ENCODE measurements at regions not wholly inside any gene's neighbourhood (a gene's known extent, or its start where the extent isn't known, plus 50 kb on each side); places are given as distances from the start of the nearest gene placed in this dataset.

GRCh38 chr2:222039821-222040220 is 259.0 kb downstream of the PAX3 start:
- TF ChIP-seq, protein P1, sequence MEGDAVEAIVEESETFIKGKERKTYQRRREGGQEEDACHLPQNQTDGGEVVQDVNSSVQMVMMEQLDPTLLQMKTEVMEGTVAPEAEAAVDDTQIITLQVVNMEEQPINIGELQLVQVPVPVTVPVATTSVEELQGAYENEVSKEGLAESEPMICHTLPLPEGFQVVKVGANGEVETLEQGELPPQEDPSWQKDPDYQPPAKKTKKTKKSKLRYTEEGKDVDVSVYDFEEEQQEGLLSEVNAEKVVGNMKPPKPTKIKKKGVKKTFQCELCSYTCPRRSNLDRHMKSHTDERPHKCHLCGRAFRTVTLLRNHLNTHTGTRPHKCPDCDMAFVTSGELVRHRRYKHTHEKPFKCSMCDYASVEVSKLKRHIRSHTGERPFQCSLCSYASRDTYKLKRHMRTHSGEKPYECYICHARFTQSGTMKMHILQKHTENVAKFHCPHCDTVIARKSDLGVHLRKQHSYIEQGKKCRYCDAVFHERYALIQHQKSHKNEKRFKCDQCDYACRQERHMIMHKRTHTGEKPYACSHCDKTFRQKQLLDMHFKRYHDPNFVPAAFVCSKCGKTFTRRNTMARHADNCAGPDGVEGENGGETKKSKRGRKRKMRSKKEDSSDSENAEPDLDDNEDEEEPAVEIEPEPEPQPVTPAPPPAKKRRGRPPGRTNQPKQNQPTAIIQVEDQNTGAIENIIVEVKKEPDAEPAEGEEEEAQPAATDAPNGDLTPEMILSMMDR (IDR thresholded peaks at IDR 0.05; ENCODE audit: control extremely low read depth in 1 of 3, insufficient read depth in 1 of 3, low read depth in 1 of 3, low read length in 3 of 3): no peak
- TF ChIP-seq ZNF274 (IDR thresholded peaks at IDR 0.05; ENCODE audit: borderline replicate concordance, extremely low read depth, low read length): no peak
- no peak for TF ChIP-seq MAFK (IDR thresholded peaks at IDR 0.05; ENCODE audit: low read depth, low read length)
- no peak for TF ChIP-seq YY1 (IDR thresholded peaks at IDR 0.05; ENCODE audit: low read depth, low read length)
- TF ChIP-seq FOSL1 (IDR thresholded peaks at IDR 0.05; ENCODE audit: insufficient read depth, low read depth, low read length): no peak
- no peak for TF ChIP-seq RBBP5 (IDR thresholded peaks at IDR 0.05; ENCODE audit: borderline replicate concordance, low read depth, low read length)
- no peak for TF ChIP-seq EZH2 (IDR thresholded peaks at IDR 0.05; ENCODE audit: low read depth, low read length, severe bottlenecking)
- TF ChIP-seq POLR2A (IDR thresholded peaks at IDR 0.05; ENCODE audit: control extremely low read depth in 1 of 2, low read depth in 2 of 2, low read length in 2 of 2): no peak
- TF ChIP-seq KDM1A (IDR thresholded peaks at IDR 0.05; ENCODE audit: borderline replicate concordance, low read length): no peak
- TF ChIP-seq GABPA (IDR thresholded peaks at IDR 0.05; ENCODE audit: borderline replicate concordance, insufficient read depth, low read length): no peak
- no peak for TF ChIP-seq CHD1 (IDR thresholded peaks at IDR 0.05; ENCODE audit: low read depth, low read length)
- TF ChIP-seq, protein P2, sequence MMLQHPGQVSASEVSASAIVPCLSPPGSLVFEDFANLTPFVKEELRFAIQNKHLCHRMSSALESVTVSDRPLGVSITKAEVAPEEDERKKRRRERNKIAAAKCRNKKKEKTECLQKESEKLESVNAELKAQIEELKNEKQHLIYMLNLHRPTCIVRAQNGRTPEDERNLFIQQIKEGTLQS (IDR thresholded peaks at IDR 0.05; ENCODE audit: insufficient read depth, low read depth, low read length): no peak
- TF ChIP-seq, protein P3, sequence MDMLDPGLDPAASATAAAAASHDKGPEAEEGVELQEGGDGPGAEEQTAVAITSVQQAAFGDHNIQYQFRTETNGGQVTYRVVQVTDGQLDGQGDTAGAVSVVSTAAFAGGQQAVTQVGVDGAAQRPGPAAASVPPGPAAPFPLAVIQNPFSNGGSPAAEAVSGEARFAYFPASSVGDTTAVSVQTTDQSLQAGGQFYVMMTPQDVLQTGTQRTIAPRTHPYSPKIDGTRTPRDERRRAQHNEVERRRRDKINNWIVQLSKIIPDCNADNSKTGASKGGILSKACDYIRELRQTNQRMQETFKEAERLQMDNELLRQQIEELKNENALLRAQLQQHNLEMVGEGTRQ (IDR thresholded peaks at IDR 0.05; ENCODE audit: low read length): no peak
- no peak for TF ChIP-seq RFX5 (IDR thresholded peaks at IDR 0.05; ENCODE audit: borderline replicate concordance, low read depth, low read length)

Measured in H1 (cell line).